Activated B cell treated with CpG ODN at 0.5 μM for 24 hours (primary cell): ENCODE measurements at regions not wholly inside any gene's neighbourhood (a gene's known extent, or its start where the extent isn't known, plus 50 kb on each side); places are given as distances from the start of the nearest gene placed in this dataset.

ENCODE experiments used
- ATAC-seq: fragments of 200-7000 bp; cut with Tn5 transposase; one replicate; pipeline ENCODE4 v1.10.0; 2021; ENCODE audit warnings: low read depth, mild to moderate bottlenecking, moderate library complexity
- CTCF ChIA-PET: fragments of 350-600 bp; sonication (Branson Sonifier 250); formaldehyde crosslinking; loops from one replicate; lab custom pipeline; 2021; ENCODE audit warnings: antibody characterized with exemption; lab: Charles Lee
- POLR2A ChIA-PET: fragments of 350-600 bp; sonication (Branson Sonifier 250); formaldehyde crosslinking; loops from one replicate; lab custom pipeline; 2021; ENCODE audit warnings: antibody characterized with exemption; lab: Charles Lee
- DNase-seq: peaks from one replicate; pipeline ENCODE4 v3.0.0; 2022
- H3K27ac Mint-ChIP-seq: one replicate; pipeline ENCODE4 v1.8.0; 2020; ENCODE audit warnings: mixed read lengths
- H3K27me3 Mint-ChIP-seq: one replicate; pipeline ENCODE4 v1.8.0; 2021; ENCODE audit warnings: mixed read lengths
- H3K36me3 Mint-ChIP-seq: one replicate; pipeline ENCODE4 v1.8.0; 2021; ENCODE audit warnings: low read depth, mixed read lengths
- H3K4me1 Mint-ChIP-seq: one replicate; pipeline ENCODE4 v1.8.0; 2021; ENCODE audit warnings: mixed read lengths
- H3K4me3 Mint-ChIP-seq: one replicate; pipeline ENCODE4 v1.8.0; 2020; ENCODE audit warnings: mild to moderate bottlenecking, mixed read lengths
- H3K9me3 Mint-ChIP-seq: one replicate; pipeline ENCODE4 v1.8.0; 2020; ENCODE audit warnings: mixed read lengths
- CTCF ChIP-seq: fragments of 200-600 bp; IDR thresholded peaks from one replicate; pipeline ENCODE4 v1.8.0; 2022; ENCODE audit warnings: antibody characterized with exemption, mild to moderate bottlenecking
- intact Hi-C: fragments of 100-400 bp; cut with micrococcal nuclease; formaldehyde crosslinking; loops from one replicate; pipeline ENCODE4 v1.15.1; 2024

GRCh38 chr6:71385111-71385822 is 96.7 kb downstream of the OGFRL1 start:
- no peak overlapping the region for H3K27ac Mint-ChIP-seq
- peaks cover 3% of the 10 kb centered on the region for H3K4me1 Mint-ChIP-seq
- H3K36me3 Mint-ChIP-seq, result no peaks in the 10 kb centered on the region
- ChIA-PET POLR2A (no interaction called here), CTCF (interaction anchor here (0.7 to 2.2 kb wide), 6 partner anchors 31 to 701 kb away, joined by 3 to 16 read pairs (median 4); no protein-coding TSS in a partner anchor)
- H3K4me3 Mint-ChIP-seq, result no peak overlapping the region
- H3K9me3 Mint-ChIP-seq, result no peaks in the 10 kb centered on the region
- ATAC-seq, result no peak
- peaks cover 1% of the 10 kb centered on the region for H3K27me3 Mint-ChIP-seq
- TF ChIP-seq CTCF, result no peak
- intact Hi-C loops, result loop anchor here (5.0 kb wide), 1 partner anchor 1942 kb away; no protein-coding TSS in a partner anchor
- DNase-seq, result no peak

GRCh38 chr6:71386215-71386614 is 97.6 kb downstream of the OGFRL1 start:
- intact Hi-C loops, result loop anchor here (5.0 kb wide), 1 partner anchor 1941 kb away; no protein-coding TSS in a partner anchor
- peaks cover 4% of the 10 kb centered on the region for H3K27me3 Mint-ChIP-seq
- H3K27ac Mint-ChIP-seq, result no peak overlapping the region
- H3K4me3 Mint-ChIP-seq, result no peak overlapping the region
- no peaks in the 10 kb centered on the region for H3K9me3 Mint-ChIP-seq
- no peak for TF ChIP-seq CTCF
- ChIA-PET CTCF (no interaction called here), POLR2A (no interaction called here)
- no peaks in the 10 kb centered on the region for H3K36me3 Mint-ChIP-seq
- DNase-seq (no peak), ATAC-seq (no peak)
- H3K4me1 Mint-ChIP-seq, result peaks cover 3% of the 10 kb centered on the region

- no peaks in the 10 kb centered on the region for H3K36me3 Mint-ChIP-seq
- no peak overlapping the region for H3K4me3 Mint-ChIP-seq
- DNase-seq (no peak), ATAC-seq (no peak)
- intact Hi-C loops, result loop anchor here (5.0 kb wide), 1 partner anchor 1940 kb away; no protein-coding TSS in a partner anchor
- ChIA-PET CTCF (no interaction called here), POLR2A (no interaction called here)
- H3K27ac Mint-ChIP-seq, result no peak overlapping the region
- no peaks in the 10 kb centered on the region for H3K9me3 Mint-ChIP-seq
- peaks cover 3% of the 10 kb centered on the region for H3K4me1 Mint-ChIP-seq
- peaks cover 4% of the 10 kb centered on the region for H3K27me3 Mint-ChIP-seq
- no peak for TF ChIP-seq CTCF
These were observed 98.6 kb downstream of the OGFRL1 start for GRCh38 chr6:71387179-71387578.

GRCh38 chr6:71388068-71388744 is 99.6 kb downstream of the OGFRL1 start:
- ChIA-PET POLR2A (interaction anchor here (0.6 kb wide), 1 partner anchor 150 kb away, joined by 3 read pairs; no protein-coding TSS in a partner anchor), CTCF (interaction anchor here (0.7 kb wide), 1 partner anchor 201 kb away, joined by 4 read pairs; no protein-coding TSS in a partner anchor)
- intact Hi-C loops, result loop anchor here (5.0 kb wide), 1 partner anchor 1939 kb away; no protein-coding TSS in a partner anchor
- ATAC-seq, result no peak
- H3K27me3 Mint-ChIP-seq, result peaks cover 4% of the 10 kb centered on the region
- H3K4me3 Mint-ChIP-seq, result no peak overlapping the region
- H3K9me3 Mint-ChIP-seq, result no peaks in the 10 kb centered on the region
- peaks cover 3% of the 10 kb centered on the region for H3K4me1 Mint-ChIP-seq
- no peak overlapping the region for H3K27ac Mint-ChIP-seq
- TF ChIP-seq CTCF, result no peak
- H3K36me3 Mint-ChIP-seq, result no peaks in the 10 kb centered on the region
- no peak for DNase-seq
